H9 (cell line): ENCODE measurements at regions not wholly inside any gene's neighbourhood (a gene's known extent, or its start where the extent isn't known, plus 50 kb on each side); places are given as distances from the start of the nearest gene placed in this dataset.

Experiments used
- DNase-seq: peaks from one replicate; pipeline ENCODE4 v3.0.0-alpha.2; 2017
- H2AFZ ChIP-seq: one replicate; pipeline ENCODE4 v1.6.1; 2013; ENCODE audit warnings: mild to moderate bottlenecking, low read length, control low read depth, moderate library complexity
- H2AK5ac ChIP-seq: 2 replicates; pipeline ENCODE4 v1.6.1; 2013; ENCODE audit warnings: low read length, control low read depth, mixed read lengths; ENCODE audit not compliant: insufficient read length
- H2BK120ac ChIP-seq: one replicate; pipeline ENCODE4 v1.6.1; 2013; ENCODE audit warnings: low read depth, mild to moderate bottlenecking, low read length, control low read depth, inconsistent platforms; ENCODE audit not compliant: poor library complexity, severe bottlenecking
- H2BK12ac ChIP-seq: 2 replicates; pipeline ENCODE4 v1.6.1; 2013; ENCODE audit warnings: low read length, control low read depth, mixed read lengths, low read depth; ENCODE audit not compliant: insufficient read length
- H2BK15ac ChIP-seq: 2 replicates; pipeline ENCODE4 v1.6.1; 2013; ENCODE audit warnings: low read depth, low read length, control low read depth
- H2BK20ac ChIP-seq: one replicate; pipeline ENCODE4 v1.6.1; 2013; ENCODE audit warnings: low read depth, mild to moderate bottlenecking, low read length, control low read depth, inconsistent platforms; ENCODE audit not compliant: poor library complexity, severe bottlenecking
- H2BK5ac ChIP-seq: 2 replicates; pipeline ENCODE4 v1.6.1; 2013; ENCODE audit warnings: low read length, control low read depth, mixed read lengths; ENCODE audit not compliant: insufficient read length
- H3K14ac ChIP-seq: 2 replicates; pipeline ENCODE4 v1.6.1; 2013; ENCODE audit warnings: low read length, control low read depth; ENCODE audit not compliant: insufficient read depth
- H3K18ac ChIP-seq: 2 replicates; pipeline ENCODE4 v1.6.1; 2013; ENCODE audit warnings: low read depth, mild to moderate bottlenecking, mixed read lengths, low read length, control low read depth; ENCODE audit not compliant: insufficient read length
- H3K23ac ChIP-seq: 2 replicates; pipeline ENCODE4 v1.6.1; 2013; ENCODE audit warnings: low read length, control low read depth, mixed read lengths, low read depth; ENCODE audit not compliant: insufficient read length
- H3K23me2 ChIP-seq: 2 replicates; pipeline ENCODE4 v1.6.1; 2013; ENCODE audit warnings: low read depth, mild to moderate bottlenecking, mixed read lengths, low read length, control low read depth; ENCODE audit not compliant: insufficient read length, poor library complexity, severe bottlenecking
- H3K27ac ChIP-seq: 2 replicates; pipeline ENCODE4 v1.5.1; 2013; ENCODE audit warnings: low read length, control low read depth, mixed read lengths, low read depth; ENCODE audit not compliant: insufficient read length
- H3K27me3 ChIP-seq: 2 replicates; pipeline ENCODE4 v1.6.1; 2013; ENCODE audit warnings: low read length, control low read depth, inconsistent platforms; ENCODE audit not compliant: insufficient read depth
- H3K4ac ChIP-seq: 2 replicates; pipeline ENCODE4 v1.6.1; 2013; ENCODE audit warnings: low read depth, mild to moderate bottlenecking, control low read depth, inconsistent platforms, low read length, moderate library complexity
- H3K4me1 ChIP-seq: 2 replicates; pipeline ENCODE4 v1.6.1; 2013; ENCODE audit warnings: low read length, control low read depth, inconsistent platforms; ENCODE audit not compliant: insufficient read depth
- H3K4me2 ChIP-seq: 2 replicates; pipeline ENCODE4 v1.6.1; 2013; ENCODE audit warnings: low read length, control low read depth, mixed read lengths; ENCODE audit not compliant: insufficient read length, insufficient read depth
- H3K56ac ChIP-seq: 2 replicates; pipeline ENCODE4 v1.6.1; 2013; ENCODE audit warnings: low read depth, mild to moderate bottlenecking, mixed read lengths, low read length, control low read depth; ENCODE audit not compliant: insufficient read length
- H3K79me1 ChIP-seq: 2 replicates; pipeline ENCODE4 v1.6.1; 2013; ENCODE audit warnings: low read depth, mild to moderate bottlenecking, moderate library complexity, low read length, control low read depth, inconsistent platforms; ENCODE audit not compliant: insufficient read depth, poor library complexity, severe bottlenecking
- H3K79me2 ChIP-seq: 2 replicates; pipeline ENCODE4 v1.6.1; 2013; ENCODE audit warnings: low read length, control low read depth, inconsistent platforms; ENCODE audit not compliant: insufficient read depth
- H3K9ac ChIP-seq: 2 replicates; pipeline ENCODE4 v1.6.1; 2013; ENCODE audit warnings: low read length, control low read depth, mixed read lengths; ENCODE audit not compliant: insufficient read length; ENCODE audit errors: extremely low read depth
- H3K9me3 ChIP-seq: one replicate; pipeline ENCODE4 v1.6.1; 2013; ENCODE audit warnings: low read depth, low read length, inconsistent platforms; ENCODE audit not compliant: control insufficient read depth
- H3T11ph ChIP-seq: one replicate; pipeline ENCODE4 v1.6.1; 2013; ENCODE audit warnings: mild to moderate bottlenecking, low read length, control low read depth, inconsistent platforms
- H4K20me1 ChIP-seq: one replicate; pipeline ENCODE4 v1.6.1; 2013; ENCODE audit not compliant: control insufficient read depth, insufficient read length, insufficient read depth
- H4K5ac ChIP-seq: 2 replicates; pipeline ENCODE4 v1.6.1; 2013; ENCODE audit warnings: low read depth, mild to moderate bottlenecking, mixed read lengths, low read length, control low read depth; ENCODE audit not compliant: insufficient read length
- H4K8ac ChIP-seq: replicated peaks from 2 replicates; pipeline ENCODE4 v1.6.1; 2013; ENCODE audit warnings: low read length, control low read depth, mixed read lengths, low read depth; ENCODE audit not compliant: insufficient read length
- H4K91ac ChIP-seq: 2 replicates; pipeline ENCODE4 v1.6.1; 2013; ENCODE audit warnings: low read depth, mild to moderate bottlenecking, moderate library complexity, mixed read lengths, low read length, control low read depth; ENCODE audit not compliant: insufficient read length
- H3K27ac Mint-ChIP-seq, 3 experiments: 2 replicates in 2 of 3; 3 replicates in 1 of 3; pipeline ENCODE4 v1.8.0; 2020 to 2021; ENCODE audit warnings: mixed read lengths in 3 of 3, mild to moderate bottlenecking in 1 of 3, moderate library complexity in 1 of 3
- H3K27me3 Mint-ChIP-seq: 2 replicates; pipeline ENCODE4 v1.8.0; 2021; ENCODE audit warnings: low read depth, mild to moderate bottlenecking, moderate library complexity, mixed read lengths
- H3K36me3 Mint-ChIP-seq, 3 experiments: 2 replicates in 2 of 3; 3 replicates in 1 of 3; pipeline ENCODE4 v1.8.0; 2020 to 2021; ENCODE audit warnings: low read depth in 3 of 3, mixed read lengths in 3 of 3; ENCODE audit not compliant: insufficient read depth in 1 of 3
- H3K4me1 Mint-ChIP-seq, 2 experiments: 2 replicates each; pipeline ENCODE4 v1.8.0; 2020; ENCODE audit warnings: mixed read lengths in 2 of 2
- H3K4me3 Mint-ChIP-seq, 2 experiments: 2 replicates in 1 of 2; 3 replicates in 1 of 2; pipeline ENCODE4 v1.8.0; 2020 to 2021; ENCODE audit warnings: mild to moderate bottlenecking in 2 of 2, mixed read lengths in 2 of 2, moderate library complexity in 1 of 2
- H3K9me3 Mint-ChIP-seq, 2 experiments: 2 replicates in 1 of 2; 3 replicates in 1 of 2; pipeline ENCODE4 v1.8.0; 2020; ENCODE audit warnings: mild to moderate bottlenecking in 2 of 2, mixed read lengths in 2 of 2, moderate library complexity in 1 of 2
- TF ChIP-seq, protein P1 (sequence below): fragments of 200-600 bp; sonication (generic); conservative IDR thresholded peaks from 3 replicates; pipeline ENCODE4 v1.8.0; 2021; ENCODE audit warnings: antibody characterized with exemption, mild to moderate bottlenecking

DNA sequence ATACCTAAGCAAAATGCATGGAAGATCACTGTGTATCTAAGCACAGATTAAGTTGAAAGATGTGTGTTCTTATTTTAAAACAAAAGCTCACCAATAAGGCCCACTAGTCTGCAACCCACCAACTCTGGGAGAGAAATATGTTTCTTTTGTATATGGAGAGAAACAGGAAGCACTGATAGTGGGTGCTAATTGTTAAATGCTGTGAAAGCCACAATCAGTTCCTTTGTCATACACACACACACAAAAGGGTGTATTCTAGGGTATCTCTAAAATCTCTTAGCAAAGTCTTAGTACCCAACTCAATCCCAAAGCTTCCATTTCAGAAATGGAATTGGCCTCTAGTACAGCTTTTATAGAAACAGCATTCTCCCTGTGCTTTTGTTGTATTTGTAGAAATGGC is 272.7 kb upstream of the FLRT2 start:
- Histone ChIP-seq H2BK120ac (no peak overlapping the region), H3K79me2 (no peaks in the 10 kb centered on the region), H3K23ac (no peak overlapping the region), H2AFZ (no peak overlapping the region), H3K4ac (no peak overlapping the region), H3K27me3 (no peaks in the 10 kb centered on the region), H3K79me1 (no peaks in the 10 kb centered on the region), H3K14ac (no peak overlapping the region), H3K4me2 (no peak overlapping the region), H3K23me2 (no peaks in the 10 kb centered on the region), H2BK5ac (no peak overlapping the region), H3K27ac (no peak overlapping the region), H2AK5ac (no peak overlapping the region), H4K8ac (no peak overlapping the region), H2BK20ac (no peak overlapping the region), H2BK12ac (no peak overlapping the region), H3T11ph (no peak overlapping the region), H4K5ac (no peak overlapping the region), H3K18ac (no peak overlapping the region), H2BK15ac (no peak overlapping the region), H3K56ac (no peak overlapping the region), H4K20me1 (no peaks in the 10 kb centered on the region), H4K91ac (no peak overlapping the region), H3K9me3 (no peaks in the 10 kb centered on the region), H3K9ac (no peak overlapping the region), H3K4me1 (no peaks in the 10 kb centered on the region)
- TF ChIP-seq, protein P1, sequence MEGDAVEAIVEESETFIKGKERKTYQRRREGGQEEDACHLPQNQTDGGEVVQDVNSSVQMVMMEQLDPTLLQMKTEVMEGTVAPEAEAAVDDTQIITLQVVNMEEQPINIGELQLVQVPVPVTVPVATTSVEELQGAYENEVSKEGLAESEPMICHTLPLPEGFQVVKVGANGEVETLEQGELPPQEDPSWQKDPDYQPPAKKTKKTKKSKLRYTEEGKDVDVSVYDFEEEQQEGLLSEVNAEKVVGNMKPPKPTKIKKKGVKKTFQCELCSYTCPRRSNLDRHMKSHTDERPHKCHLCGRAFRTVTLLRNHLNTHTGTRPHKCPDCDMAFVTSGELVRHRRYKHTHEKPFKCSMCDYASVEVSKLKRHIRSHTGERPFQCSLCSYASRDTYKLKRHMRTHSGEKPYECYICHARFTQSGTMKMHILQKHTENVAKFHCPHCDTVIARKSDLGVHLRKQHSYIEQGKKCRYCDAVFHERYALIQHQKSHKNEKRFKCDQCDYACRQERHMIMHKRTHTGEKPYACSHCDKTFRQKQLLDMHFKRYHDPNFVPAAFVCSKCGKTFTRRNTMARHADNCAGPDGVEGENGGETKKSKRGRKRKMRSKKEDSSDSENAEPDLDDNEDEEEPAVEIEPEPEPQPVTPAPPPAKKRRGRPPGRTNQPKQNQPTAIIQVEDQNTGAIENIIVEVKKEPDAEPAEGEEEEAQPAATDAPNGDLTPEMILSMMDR, result no peak
- no peak overlapping the region for H3K4me3 Mint-ChIP-seq
- no peak for DNase-seq
- peaks cover 7% of the 10 kb centered on the region in 2 experiments; a peak in 3 of 4 replicates for H3K4me1 Mint-ChIP-seq
- H3K9me3 Mint-ChIP-seq, result no peaks in the 10 kb centered on the region; a peak in 1 of 5 replicates
- H3K36me3 Mint-ChIP-seq, result no peaks in the 10 kb centered on the region; a peak in 1 of 7 replicates
- H3K27me3 Mint-ChIP-seq, result no peaks in the 10 kb centered on the region
- H3K27ac Mint-ChIP-seq, result no peak overlapping the region
